Progenitor cell of endocrine pancreas (in vitro differentiated cells): ENCODE measurements at regions not wholly inside any gene's neighbourhood (a gene's known extent, or its start where the extent isn't known, plus 50 kb on each side); places are given as distances from the start of the nearest gene placed in this dataset.
"Not testable (repeated sequence)": the region's sequence is repeated elsewhere in the genome, so short reads cannot be mapped to it uniquely, and the experiment has no call there.

Experiments used
- DNase-seq: peaks from one replicate; pipeline ENCODE4 v3.0.0; 2021; ENCODE audit warnings: low spot score; ENCODE audit not compliant: unreplicated experiment
- H3K27ac Mint-ChIP-seq: 2 replicates; pipeline ENCODE4 v1.8.0; 2021; ENCODE audit warnings: mild to moderate bottlenecking, moderate library complexity, mixed read lengths
- H3K27me3 Mint-ChIP-seq: 2 replicates; pipeline ENCODE4 v1.8.0; 2021; ENCODE audit warnings: mixed read lengths
- H3K36me3 Mint-ChIP-seq: 2 replicates; pipeline ENCODE4 v1.8.0; 2022; ENCODE audit warnings: mixed read lengths; ENCODE audit not compliant: insufficient read depth
- H3K4me1 Mint-ChIP-seq: 2 replicates; pipeline ENCODE4 v1.8.0; 2021; ENCODE audit warnings: low read depth, mixed read lengths
- H3K4me3 Mint-ChIP-seq: 2 replicates; pipeline ENCODE4 v1.8.0; 2021; ENCODE audit warnings: low read depth, mild to moderate bottlenecking, moderate library complexity, mixed read lengths
- H3K9me3 Mint-ChIP-seq: 2 replicates; pipeline ENCODE4 v1.8.0; 2021; ENCODE audit warnings: low read depth, mixed read lengths
- TF ChIP-seq, protein P1 (sequence below): fragments of 200-600 bp; sonication (generic); IDR thresholded peaks from one replicate; pipeline ENCODE4 v1.5.0; 2021; ENCODE audit warnings: antibody characterized with exemption, mild to moderate bottlenecking; ENCODE audit not compliant: unreplicated experiment

DNA sequence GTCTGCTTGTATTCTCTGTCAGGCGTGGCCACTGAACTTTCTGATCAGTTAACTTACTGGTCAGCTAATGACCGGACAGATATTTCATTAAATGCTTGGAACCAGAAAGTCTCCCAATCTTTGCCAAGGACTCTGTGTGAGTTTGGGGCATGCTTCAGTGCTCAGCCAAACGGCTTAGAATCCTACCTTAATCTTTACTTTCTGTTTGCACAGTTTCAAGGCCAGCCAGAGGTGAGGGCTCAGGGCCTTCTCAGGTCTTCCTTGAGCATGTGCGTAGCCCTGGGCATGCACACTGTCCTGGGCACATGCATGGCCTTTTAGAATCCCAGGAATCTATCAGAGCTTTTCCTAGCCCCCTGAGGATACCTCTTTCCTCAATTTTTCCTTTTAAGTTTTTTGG, 230.1 kb downstream of the RAB11FIP4 start:
- DNase-seq, result no peak
- no peak overlapping the region for H3K27ac Mint-ChIP-seq
- H3K27me3 Mint-ChIP-seq, result no peaks in the 10 kb centered on the region
- H3K4me3 Mint-ChIP-seq, result no peak overlapping the region
- H3K36me3 Mint-ChIP-seq, result peaks cover 5% of the 10 kb centered on the region
- H3K4me1 Mint-ChIP-seq, result peaks cover 2% of the 10 kb centered on the region
- H3K9me3 Mint-ChIP-seq, result peaks cover 31% of the 10 kb centered on the region
- TF ChIP-seq, protein P1, sequence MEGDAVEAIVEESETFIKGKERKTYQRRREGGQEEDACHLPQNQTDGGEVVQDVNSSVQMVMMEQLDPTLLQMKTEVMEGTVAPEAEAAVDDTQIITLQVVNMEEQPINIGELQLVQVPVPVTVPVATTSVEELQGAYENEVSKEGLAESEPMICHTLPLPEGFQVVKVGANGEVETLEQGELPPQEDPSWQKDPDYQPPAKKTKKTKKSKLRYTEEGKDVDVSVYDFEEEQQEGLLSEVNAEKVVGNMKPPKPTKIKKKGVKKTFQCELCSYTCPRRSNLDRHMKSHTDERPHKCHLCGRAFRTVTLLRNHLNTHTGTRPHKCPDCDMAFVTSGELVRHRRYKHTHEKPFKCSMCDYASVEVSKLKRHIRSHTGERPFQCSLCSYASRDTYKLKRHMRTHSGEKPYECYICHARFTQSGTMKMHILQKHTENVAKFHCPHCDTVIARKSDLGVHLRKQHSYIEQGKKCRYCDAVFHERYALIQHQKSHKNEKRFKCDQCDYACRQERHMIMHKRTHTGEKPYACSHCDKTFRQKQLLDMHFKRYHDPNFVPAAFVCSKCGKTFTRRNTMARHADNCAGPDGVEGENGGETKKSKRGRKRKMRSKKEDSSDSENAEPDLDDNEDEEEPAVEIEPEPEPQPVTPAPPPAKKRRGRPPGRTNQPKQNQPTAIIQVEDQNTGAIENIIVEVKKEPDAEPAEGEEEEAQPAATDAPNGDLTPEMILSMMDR, result no peak

DNA sequence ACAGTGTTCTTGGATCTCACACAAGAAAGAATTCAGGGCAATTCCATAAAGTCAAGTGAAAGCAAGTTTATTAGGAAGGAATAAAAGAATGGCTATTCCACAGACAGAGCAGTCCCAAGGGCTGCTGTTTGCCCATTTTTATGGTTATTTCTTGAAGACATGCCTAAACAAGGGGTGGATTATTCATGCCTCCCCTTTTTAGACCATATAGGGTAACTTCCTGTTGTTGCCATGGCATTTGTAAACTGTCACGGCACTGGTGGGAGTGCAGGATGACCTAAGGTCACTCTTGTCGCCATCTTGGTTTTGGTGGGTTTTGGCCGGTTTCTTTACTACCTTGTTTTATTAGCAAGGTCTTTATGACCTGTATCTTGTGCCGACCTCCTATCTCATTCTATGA, 219.6 kb downstream of the RAB11FIP4 start:
- not testable (repeated sequence) for H3K4me3 Mint-ChIP-seq, H3K4me1 Mint-ChIP-seq, DNase-seq, H3K36me3 Mint-ChIP-seq, H3K27me3 Mint-ChIP-seq, H3K27ac Mint-ChIP-seq, H3K9me3 Mint-ChIP-seq

- TF ChIP-seq, protein P1, result no peak
- Mint-ChIP-seq H3K4me3 (no peak overlapping the region), H3K36me3 (no peaks in the 10 kb centered on the region), H3K27ac (no peak overlapping the region), H3K4me1 (peaks cover 2% of the 10 kb centered on the region), H3K9me3 (no peaks in the 10 kb centered on the region), H3K27me3 (no peaks in the 10 kb centered on the region)
- no peak for DNase-seq
Observed at GRCh38 chr17:31609996-31610910, 218.8 kb downstream of the RAB11FIP4 start.

DNA sequence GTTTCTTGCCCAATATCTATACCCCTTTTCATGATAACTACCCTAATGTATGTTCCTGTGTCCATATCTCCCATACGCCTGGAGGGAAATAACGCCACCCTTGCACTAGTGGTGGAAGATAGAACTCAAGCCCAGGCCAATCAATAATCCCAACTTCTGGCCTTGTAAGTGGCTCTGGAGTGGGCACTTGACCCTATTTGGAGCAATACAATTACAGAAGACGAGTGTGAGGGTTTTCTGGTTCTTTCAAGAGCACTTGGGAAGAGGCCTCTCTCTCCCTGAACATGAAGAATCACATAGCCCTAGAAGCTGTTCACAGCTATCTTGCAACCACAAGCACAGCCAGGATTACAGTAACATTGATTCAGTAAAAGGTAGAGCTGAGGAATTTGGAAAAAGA, 217.9 kb downstream of the RAB11FIP4 start:
- Mint-ChIP-seq H3K4me3 (no peak overlapping the region), H3K4me1 (peaks cover 2% of the 10 kb centered on the region), H3K27me3 (no peaks in the 10 kb centered on the region), H3K27ac (no peak overlapping the region), H3K9me3 (no peaks in the 10 kb centered on the region), H3K36me3 (no peaks in the 10 kb centered on the region)
- DNase-seq, result no peak
- TF ChIP-seq, protein P1, result no peak

DNA sequence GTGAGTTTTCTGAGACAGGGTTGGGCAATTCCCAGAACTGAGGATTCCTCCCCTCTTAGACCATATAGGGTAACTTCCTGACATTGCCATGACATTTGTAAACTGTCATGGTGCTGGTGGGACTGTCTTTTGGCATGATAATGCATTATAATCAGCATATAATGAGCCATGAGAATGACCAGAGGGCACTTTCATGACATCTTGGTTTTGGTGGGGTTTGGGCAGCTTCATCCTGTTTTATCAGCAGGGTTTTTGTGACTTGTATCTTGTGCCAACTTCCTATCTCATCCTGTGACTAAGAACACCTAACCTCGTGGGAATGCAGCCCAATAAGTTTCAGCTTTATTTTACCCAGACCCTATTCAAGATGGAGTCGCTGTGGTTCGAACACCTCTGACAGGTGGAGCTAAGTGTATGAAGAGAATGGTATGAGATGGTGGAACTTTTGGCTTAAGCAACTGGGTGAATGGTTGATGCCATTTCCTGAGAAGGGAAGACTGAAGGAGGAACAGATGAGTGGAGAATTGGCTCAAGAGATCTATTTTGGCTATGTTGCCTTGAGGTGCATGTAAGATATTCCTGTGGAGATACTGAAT, 217.3 kb downstream of the RAB11FIP4 start:
- H3K27me3 Mint-ChIP-seq, result no peaks in the 10 kb centered on the region

More for the DNA sequence above, 217.3 kb downstream of the RAB11FIP4 start:
- Mint-ChIP-seq H3K9me3 (no peaks in the 10 kb centered on the region), H3K4me3 (no peak overlapping the region), H3K36me3 (no peaks in the 10 kb centered on the region), H3K4me1 (peaks cover 2% of the 10 kb centered on the region), H3K27ac (no peak overlapping the region)
- DNase-seq, result no peak
- TF ChIP-seq, protein P1, result no peak
